ENCODE measurements at regions not wholly inside any gene's neighbourhood (a gene's known extent, or its start where the extent isn't known, plus 50 kb on each side); places are given as distances from the start of the nearest gene placed in this dataset.

GRCh38 chr1:83766241-83766691 lies 232.7 kb downstream of the TTLL7 start:
- no peak for TF ChIP-seq CTCF (IDR thresholded peaks at IDR 0.05)
- no peak for TF ChIP-seq POLR2A (IDR thresholded peaks at IDR 0.05; ENCODE audit: low read depth)
